Inflammatory macrophage (primary cell): ENCODE measurements at regions not wholly inside any gene's neighbourhood (a gene's known extent, or its start where the extent isn't known, plus 50 kb on each side); places are given as distances from the start of the nearest gene placed in this dataset.
"Not testable (repeated sequence)": the region's sequence is repeated elsewhere in the genome, so short reads cannot be mapped to it uniquely, and the experiment has no call there.

ENCODE experiments used
- DNase-seq, 2 donors: peaks; one replicate each; pipeline ENCODE4 v3.0.0-alpha.2; 2020 to 2022

- no peak for DNase-seq
Observed at GRCh38 chr4:29710519-29710918, 1009.6 kb upstream of the PCDH7 start.

- DNase-seq = no peak
Observed at GRCh38 chr4:29711226-29711625, 1008.9 kb upstream of the PCDH7 start.

- no peak for DNase-seq
Observed at GRCh38 chr4:29717287-29718057, 1002.7 kb upstream of the PCDH7 start.

GRCh38 chr4:29718136-29718535 lies 1002.0 kb upstream of the PCDH7 start:
- DNase-seq = no peak

- DNase-seq = no peak
Observed at GRCh38 chr4:29722253-29722652, 997.9 kb upstream of the PCDH7 start.

- DNase-seq = no peak
Observed at GRCh38 chr4:29726938-29727337, 993.2 kb upstream of the PCDH7 start.

GRCh38 chr4:29734343-29735213 lies 985.6 kb upstream of the PCDH7 start:
- DNase-seq = no peak

- DNase-seq = no peak
Observed at GRCh38 chr4:29756966-29757365, 963.2 kb upstream of the PCDH7 start.

GRCh38 chr4:29762151-29762550 lies 958.0 kb upstream of the PCDH7 start:
- no peak for DNase-seq

- DNase-seq = no peak
Observed at GRCh38 chr4:29770627-29771026, 949.5 kb upstream of the PCDH7 start.

- not testable (repeated sequence) for DNase-seq
Observed at GRCh38 chr4:29788123-29788522, 932.0 kb upstream of the PCDH7 start.

GRCh38 chr4:29805245-29805644 lies 914.9 kb upstream of the PCDH7 start:
- no peak for DNase-seq

- DNase-seq = no peak
Observed at GRCh38 chr4:29805916-29806480, 914.2 kb upstream of the PCDH7 start.

- no peak for DNase-seq
Observed at GRCh38 chr4:29817961-29818360, 902.2 kb upstream of the PCDH7 start.

- DNase-seq = no peak
Observed at GRCh38 chr4:29829067-29829466, 891.1 kb upstream of the PCDH7 start.

GRCh38 chr4:29852537-29852936 lies 867.6 kb upstream of the PCDH7 start:
- DNase-seq = no peak

- no peak for DNase-seq
Observed at GRCh38 chr4:29853833-29854232, 866.3 kb upstream of the PCDH7 start.

- no peak for DNase-seq
Observed at GRCh38 chr4:29861307-29861706, 858.9 kb upstream of the PCDH7 start.

GRCh38 chr4:29867412-29867811 lies 852.8 kb upstream of the PCDH7 start:
- DNase-seq = no peak

- no peak for DNase-seq
Observed at GRCh38 chr4:29900336-29900735, 819.8 kb upstream of the PCDH7 start.

GRCh38 chr4:29908276-29908675 lies 811.9 kb upstream of the PCDH7 start:
- no peak for DNase-seq

GRCh38 chr4:29927895-29928294 lies 792.3 kb upstream of the PCDH7 start:
- no peak for DNase-seq

- no peak for DNase-seq
Observed at GRCh38 chr4:29948451-29948850, 771.7 kb upstream of the PCDH7 start.

- DNase-seq = no peak
Observed at GRCh38 chr4:29948858-29949257, 771.3 kb upstream of the PCDH7 start.
